ENCODE measurements at regions not wholly inside any gene's neighbourhood (a gene's known extent, or its start where the extent isn't known, plus 50 kb on each side); places are given as distances from the start of the nearest gene placed in this dataset.

DNA sequence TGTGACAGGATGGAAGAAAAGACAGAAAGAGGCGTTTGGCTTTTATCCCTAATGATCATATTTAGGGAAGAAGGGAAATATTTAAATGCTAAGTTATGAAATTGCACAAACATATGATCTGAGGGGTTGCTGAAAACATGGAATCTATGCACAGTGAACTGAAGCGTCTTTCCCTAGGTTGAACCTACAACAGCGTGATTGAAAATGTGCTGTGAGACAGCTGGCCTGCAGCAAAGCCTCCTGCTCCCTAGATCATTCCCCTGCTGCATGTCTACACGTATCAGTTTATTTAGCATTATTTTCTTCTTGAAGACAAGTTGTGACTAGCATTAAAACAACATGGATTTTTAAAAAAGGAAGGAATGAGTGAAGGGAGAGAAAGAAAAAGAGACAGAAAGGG lies 272.5 kb upstream of the TRAM1L1 start:
- H3K36me3 Mint-ChIP-seq: no peaks in the 10 kb centered on the region
- no peak overlapping the region for H3K4me3 Mint-ChIP-seq
- DNase-seq (ENCODE audit: low spot score): no peak
- H3K4me1 Mint-ChIP-seq (ENCODE audit: low read depth in 2 of 2): no peaks in the 10 kb centered on the region
- no peaks in the 10 kb centered on the region for H3K9me3 Mint-ChIP-seq
- no peak for ATAC-seq
- no peaks in the 10 kb centered on the region for H3K27me3 Mint-ChIP-seq
- no peak overlapping the region for H3K27ac Mint-ChIP-seq

DNA sequence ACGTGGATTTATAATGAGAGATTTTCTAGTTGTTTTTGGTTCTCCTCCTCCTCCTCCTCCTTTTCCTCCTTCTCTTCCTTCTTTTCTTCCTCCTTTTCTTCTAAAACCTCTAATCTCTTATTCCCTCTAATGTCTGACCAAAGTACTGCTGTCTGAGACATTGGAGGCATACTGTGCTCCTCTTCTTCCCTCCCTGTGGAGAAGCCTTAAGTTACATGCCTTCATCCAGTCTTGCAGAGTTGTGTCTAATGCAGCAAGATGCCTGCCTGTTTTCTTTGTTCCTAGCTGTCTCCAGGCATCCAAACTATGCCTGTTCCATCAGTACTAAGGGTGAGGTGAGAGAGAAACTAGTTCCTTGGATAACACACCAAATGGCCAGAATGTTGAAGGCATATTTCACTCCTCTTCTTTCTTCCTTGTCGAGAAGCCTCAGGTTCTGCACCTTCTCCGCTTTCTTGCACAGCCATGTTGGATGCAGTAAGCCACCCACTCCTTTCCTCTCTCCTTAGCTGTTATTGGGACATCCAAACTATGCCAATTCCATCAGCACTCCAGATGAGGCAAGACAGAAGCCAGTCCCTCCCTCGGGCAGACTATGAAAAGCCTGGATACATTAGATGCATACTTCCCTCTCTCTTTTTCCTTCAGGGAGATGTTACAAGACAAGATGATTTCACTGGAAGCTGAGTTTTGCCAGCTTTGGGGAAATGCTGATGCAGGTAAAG lies 285.7 kb upstream of the TRAM1L1 start:
- peaks cover 6% of the 10 kb centered on the region for H3K9me3 Mint-ChIP-seq

DNA sequence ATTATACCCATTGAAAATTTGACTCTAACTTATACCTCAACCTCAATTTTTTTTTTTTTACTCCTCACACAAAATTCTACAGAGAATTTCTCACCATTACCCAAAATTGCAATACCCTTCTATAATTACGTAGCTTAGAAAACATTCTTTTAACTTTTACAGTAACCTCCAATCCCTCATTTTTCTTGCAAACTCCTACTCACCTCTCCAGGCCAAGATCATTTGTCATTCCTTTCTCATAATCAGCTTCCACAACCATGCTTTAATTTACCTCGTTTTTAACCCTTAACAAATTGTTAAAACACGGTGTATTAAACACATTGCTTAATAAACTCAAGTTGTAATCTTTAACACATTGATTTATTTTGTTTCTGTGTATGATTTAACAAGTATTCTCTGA lies 289.7 kb upstream of the TRAM1L1 start:
- Mint-ChIP-seq H3K4me3 (no peak overlapping the region), H3K27me3 (no peaks in the 10 kb centered on the region), H3K36me3 (no peaks in the 10 kb centered on the region), H3K9me3 (peaks cover 9% of the 10 kb centered on the region), H3K27ac (no peak overlapping the region), H3K4me1 (ENCODE audit: low read depth in 2 of 2) (no peaks in the 10 kb centered on the region)
- ATAC-seq: no peak
- DNase-seq (ENCODE audit: low spot score): no peak

More for the DNA sequence above, 285.7 kb upstream of the TRAM1L1 start:
- DNase-seq (ENCODE audit: low spot score) (no peak), ATAC-seq (no peak)
- no peaks in the 10 kb centered on the region for H3K36me3 Mint-ChIP-seq
- H3K27me3 Mint-ChIP-seq: no peaks in the 10 kb centered on the region
- H3K27ac Mint-ChIP-seq: no peak overlapping the region
- no peaks in the 10 kb centered on the region for H3K4me1 Mint-ChIP-seq (ENCODE audit: low read depth in 2 of 2)
- H3K4me3 Mint-ChIP-seq: no peak overlapping the region

DNA sequence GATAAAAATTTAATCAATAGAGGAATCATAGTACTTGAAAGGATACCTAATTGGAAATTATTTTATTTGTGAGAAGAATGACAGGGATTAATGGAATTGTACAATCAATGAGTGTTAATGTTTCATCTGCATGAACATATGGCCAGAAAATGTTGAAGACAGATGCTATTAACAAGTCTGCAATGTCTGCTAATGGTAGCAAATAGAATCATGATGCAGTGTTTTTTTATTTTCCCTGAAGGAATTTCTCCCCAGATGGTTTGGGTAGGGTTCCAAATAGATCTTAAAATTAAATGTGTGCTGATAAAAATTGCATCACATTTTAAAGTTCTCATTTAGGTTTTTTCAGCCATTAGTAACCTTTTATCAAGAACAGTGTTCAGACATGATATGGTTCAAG lies 291.3 kb upstream of the TRAM1L1 start:
- Mint-ChIP-seq H3K9me3 (peaks cover 5% of the 10 kb centered on the region), H3K4me1 (ENCODE audit: low read depth in 2 of 2) (no peaks in the 10 kb centered on the region), H3K36me3 (no peaks in the 10 kb centered on the region), H3K27ac (no peak overlapping the region), H3K27me3 (no peaks in the 10 kb centered on the region), H3K4me3 (no peak overlapping the region)
- ATAC-seq (no peak), DNase-seq (ENCODE audit: low spot score) (no peak)

DNA sequence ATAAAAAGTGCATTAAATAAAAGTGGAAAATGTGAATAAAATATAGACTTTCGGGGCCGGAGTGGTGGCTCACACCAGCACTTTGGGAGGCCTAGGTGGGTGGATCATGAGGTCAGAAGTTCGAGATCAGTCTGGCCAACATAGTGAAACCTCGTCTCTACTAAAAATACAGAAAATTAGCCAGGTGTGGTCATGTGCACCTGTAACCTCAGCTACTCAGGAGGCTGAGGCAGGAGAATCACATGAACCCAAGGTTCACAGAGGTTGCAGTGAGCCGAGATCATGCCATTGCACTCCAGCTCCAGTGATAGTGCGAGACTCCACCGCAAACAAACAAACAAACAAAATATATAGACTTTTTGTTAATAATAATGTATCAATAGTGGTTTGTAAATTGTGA lies 293.6 kb upstream of the TRAM1L1 start:
- Mint-ChIP-seq H3K27me3 (no peaks in the 10 kb centered on the region), H3K36me3 (no peaks in the 10 kb centered on the region), H3K27ac (no peak overlapping the region), H3K4me3 (no peak overlapping the region), H3K9me3 (peaks cover 5% of the 10 kb centered on the region), H3K4me1 (ENCODE audit: low read depth in 2 of 2) (no peaks in the 10 kb centered on the region)
- DNase-seq (ENCODE audit: low spot score) (no peak), ATAC-seq (no peak)

DNA sequence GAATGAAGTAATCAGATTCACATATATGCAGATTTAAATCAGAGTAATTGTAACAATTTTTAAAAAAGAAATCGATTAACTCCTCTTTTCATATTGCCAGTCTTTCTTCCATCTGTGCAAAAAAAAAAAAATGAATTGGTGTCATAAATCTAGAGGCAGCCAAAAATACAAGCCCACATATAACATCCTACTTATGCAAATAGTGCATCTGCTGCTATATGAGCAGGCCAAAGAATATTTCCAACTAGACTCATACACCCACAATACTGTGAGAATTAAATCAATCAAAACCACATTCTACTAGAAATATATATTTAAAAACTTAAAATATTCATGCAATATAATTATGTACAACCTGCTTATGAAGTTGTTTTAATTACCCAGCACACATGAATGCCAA lies 298.1 kb upstream of the TRAM1L1 start:
- H3K27me3 Mint-ChIP-seq: no peaks in the 10 kb centered on the region
- no peak for ATAC-seq
- H3K36me3 Mint-ChIP-seq: no peaks in the 10 kb centered on the region
- H3K4me3 Mint-ChIP-seq: no peak overlapping the region
- H3K4me1 Mint-ChIP-seq (ENCODE audit: low read depth in 2 of 2): no peaks in the 10 kb centered on the region
- no peak for DNase-seq (ENCODE audit: low spot score)
- H3K27ac Mint-ChIP-seq: no peak overlapping the region
- H3K9me3 Mint-ChIP-seq: peaks cover 13% of the 10 kb centered on the region

DNA sequence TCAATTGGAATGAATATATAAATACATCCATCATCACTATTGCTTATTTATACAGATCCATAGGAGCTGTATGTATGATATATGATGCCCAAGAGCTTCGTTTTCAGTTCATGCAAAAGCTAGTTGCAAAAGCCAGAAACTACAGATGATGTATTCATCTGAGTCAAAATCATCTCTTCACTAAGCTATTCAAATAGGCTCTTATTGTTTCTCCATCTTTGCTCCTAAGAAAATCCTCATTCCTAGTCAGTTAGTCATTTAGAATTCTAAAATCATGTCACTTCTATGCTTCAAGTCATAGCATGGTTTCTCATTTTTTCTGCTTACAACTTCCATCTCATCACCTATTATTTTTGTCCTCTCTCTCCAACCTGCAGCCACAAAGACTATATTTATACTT lies 300.1 kb upstream of the TRAM1L1 start:
- H3K27ac Mint-ChIP-seq: no peak overlapping the region
- H3K4me1 Mint-ChIP-seq (ENCODE audit: low read depth in 2 of 2): no peaks in the 10 kb centered on the region
- H3K27me3 Mint-ChIP-seq: no peaks in the 10 kb centered on the region
- DNase-seq (ENCODE audit: low spot score): no peak
- H3K36me3 Mint-ChIP-seq: no peaks in the 10 kb centered on the region
- H3K9me3 Mint-ChIP-seq: peaks cover 13% of the 10 kb centered on the region
- ATAC-seq: no peak
- H3K4me3 Mint-ChIP-seq: no peak overlapping the region

DNA sequence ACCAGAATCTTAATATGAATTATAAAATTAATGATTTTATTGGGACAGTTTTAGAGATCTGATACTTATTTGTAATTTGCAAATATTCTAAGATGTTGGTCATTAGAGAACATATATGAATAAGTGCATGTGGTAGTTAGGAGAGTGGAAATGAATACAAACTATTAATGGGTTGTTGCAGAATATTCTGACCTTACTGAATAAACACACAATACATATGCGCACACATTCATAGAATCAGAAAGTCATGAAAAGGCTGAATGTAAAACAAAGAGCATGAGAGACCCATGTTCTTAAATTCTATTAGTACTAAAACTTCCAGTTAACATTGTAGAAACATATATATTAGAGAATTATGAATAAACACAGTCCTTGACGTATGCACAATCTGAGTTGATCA lies 301.7 kb upstream of the TRAM1L1 start:
- no peak overlapping the region for H3K27ac Mint-ChIP-seq
- no peaks in the 10 kb centered on the region for H3K27me3 Mint-ChIP-seq
- no peaks in the 10 kb centered on the region for H3K36me3 Mint-ChIP-seq
- no peak overlapping the region for H3K4me3 Mint-ChIP-seq
- H3K9me3 Mint-ChIP-seq: peaks cover 13% of the 10 kb centered on the region
- DNase-seq (ENCODE audit: low spot score) (no peak), ATAC-seq (no peak)
- H3K4me1 Mint-ChIP-seq (ENCODE audit: low read depth in 2 of 2): no peaks in the 10 kb centered on the region

DNA sequence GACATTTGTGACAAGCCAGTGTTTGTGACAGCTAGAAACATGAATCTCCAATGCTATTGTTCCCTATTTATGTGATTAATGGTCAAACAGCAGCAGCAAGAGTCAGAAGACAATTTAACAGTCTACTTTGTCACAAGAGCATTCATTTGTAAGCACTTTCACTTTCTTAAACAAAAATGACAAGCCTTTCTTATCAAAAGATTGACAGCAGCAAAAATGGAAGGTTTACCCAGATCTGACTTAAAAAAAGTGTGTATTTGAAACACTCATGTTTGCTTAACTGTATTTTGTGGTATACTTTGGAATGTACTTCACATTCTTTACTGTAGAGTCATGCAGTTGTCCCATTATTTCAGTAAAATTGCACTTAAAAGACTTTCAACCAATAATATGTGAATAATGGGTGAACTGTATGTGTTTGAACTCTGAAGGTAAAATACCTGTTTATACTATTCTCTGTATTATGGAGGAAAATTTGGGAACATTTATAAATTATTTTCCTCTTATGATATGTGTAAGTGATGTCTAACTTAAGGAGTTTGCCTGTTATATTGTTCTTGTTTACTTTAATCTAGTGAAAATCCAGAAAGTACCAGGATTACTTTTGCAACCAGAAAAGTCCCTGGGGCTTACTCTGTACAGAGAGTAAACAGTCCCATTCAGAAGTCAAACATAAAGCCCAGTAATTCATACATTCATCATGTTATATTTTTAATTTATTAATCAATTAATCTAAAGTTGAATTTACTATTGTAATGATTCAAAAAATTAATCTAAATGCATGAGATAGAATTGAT lies 314.9 kb upstream of the TRAM1L1 start:
- H3K36me3 Mint-ChIP-seq: no peaks in the 10 kb centered on the region
- H3K4me3 Mint-ChIP-seq: no peak overlapping the region
- DNase-seq (ENCODE audit: low spot score): no peak
- H3K4me1 Mint-ChIP-seq (ENCODE audit: low read depth in 2 of 2): no peaks in the 10 kb centered on the region
- H3K27ac Mint-ChIP-seq: no peak overlapping the region
- peaks cover 8% of the 10 kb centered on the region for H3K9me3 Mint-ChIP-seq
- no peaks in the 10 kb centered on the region for H3K27me3 Mint-ChIP-seq
- ATAC-seq: no peak

DNA sequence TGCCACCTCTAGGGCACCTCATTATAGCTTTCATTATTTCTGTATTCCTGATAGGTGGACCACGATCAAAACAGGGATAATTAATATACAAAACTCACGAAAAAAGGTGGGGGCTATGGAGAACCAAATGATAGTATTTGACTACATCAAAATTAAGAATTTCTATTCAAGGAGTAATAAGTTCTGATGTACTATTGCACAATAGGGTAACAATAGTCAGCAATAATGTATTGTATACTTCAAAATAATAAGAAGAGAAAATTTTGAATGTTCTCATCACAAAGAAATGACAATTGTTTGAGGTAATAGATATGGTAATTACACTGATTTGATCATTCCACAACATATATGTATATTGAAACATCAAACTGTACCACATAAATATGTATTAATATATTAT lies 327.3 kb upstream of the TRAM1L1 start:
- H3K27ac Mint-ChIP-seq: no peak overlapping the region
- DNase-seq (ENCODE audit: low spot score) (no peak), ATAC-seq (no peak)
- H3K27me3 Mint-ChIP-seq: no peaks in the 10 kb centered on the region
- no peaks in the 10 kb centered on the region for H3K4me1 Mint-ChIP-seq (ENCODE audit: low read depth in 2 of 2)
- no peaks in the 10 kb centered on the region for H3K9me3 Mint-ChIP-seq
- H3K36me3 Mint-ChIP-seq: peaks cover 5% of the 10 kb centered on the region
- no peak overlapping the region for H3K4me3 Mint-ChIP-seq

DNA sequence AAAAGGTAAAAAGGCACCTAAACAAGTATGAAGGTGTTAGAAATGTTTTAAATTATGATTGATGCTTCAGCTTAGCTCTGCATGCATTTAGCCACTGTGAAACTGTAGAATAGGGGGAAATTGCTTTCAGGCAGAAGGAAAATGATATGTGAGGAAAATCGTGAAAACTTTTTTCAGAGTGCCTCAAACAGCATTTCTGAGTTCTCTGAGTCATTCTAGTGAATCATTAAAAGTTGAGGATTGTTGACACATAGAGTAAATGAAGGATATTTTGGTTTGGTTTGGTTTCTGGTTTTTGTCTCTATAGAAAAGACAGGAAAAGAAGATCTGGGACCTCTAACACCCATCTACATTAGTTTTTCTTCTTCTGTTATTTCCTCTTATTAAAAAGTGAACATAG lies 332.5 kb upstream of the TRAM1L1 start:
- Mint-ChIP-seq H3K36me3 (peaks cover 5% of the 10 kb centered on the region), H3K9me3 (peaks cover 2% of the 10 kb centered on the region), H3K27ac (no peak overlapping the region), H3K27me3 (no peaks in the 10 kb centered on the region), H3K4me1 (ENCODE audit: low read depth in 2 of 2) (no peaks in the 10 kb centered on the region), H3K4me3 (no peak overlapping the region)
- ATAC-seq: no peak
- DNase-seq (ENCODE audit: low spot score): no peak

DNA sequence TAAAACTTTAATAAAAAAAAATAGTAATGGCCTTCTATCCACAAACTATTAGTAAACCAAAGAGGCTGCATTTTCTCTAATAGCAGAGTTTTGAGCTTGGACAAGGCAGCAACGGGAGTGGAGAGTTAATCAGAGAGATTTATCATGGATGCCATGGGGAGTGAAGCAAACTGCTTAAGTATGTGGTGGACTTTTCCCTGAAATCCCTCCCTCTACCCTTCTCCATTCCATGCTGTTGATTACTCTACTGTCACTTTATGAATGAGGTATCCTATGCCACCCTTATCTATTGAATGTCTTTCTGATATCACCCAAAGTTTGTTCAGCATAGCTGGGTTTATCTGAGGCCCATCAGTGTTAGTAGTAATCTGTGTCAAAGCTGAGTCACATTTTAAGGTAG lies 335.6 kb upstream of the TRAM1L1 start:
- Mint-ChIP-seq H3K9me3 (peaks cover 8% of the 10 kb centered on the region), H3K27ac (no peak overlapping the region), H3K27me3 (no peaks in the 10 kb centered on the region), H3K4me3 (no peak overlapping the region), H3K4me1 (ENCODE audit: low read depth in 2 of 2) (no peaks in the 10 kb centered on the region), H3K36me3 (peaks cover 5% of the 10 kb centered on the region)
- no peak for DNase-seq (ENCODE audit: low spot score)
- ATAC-seq: no peak

DNA sequence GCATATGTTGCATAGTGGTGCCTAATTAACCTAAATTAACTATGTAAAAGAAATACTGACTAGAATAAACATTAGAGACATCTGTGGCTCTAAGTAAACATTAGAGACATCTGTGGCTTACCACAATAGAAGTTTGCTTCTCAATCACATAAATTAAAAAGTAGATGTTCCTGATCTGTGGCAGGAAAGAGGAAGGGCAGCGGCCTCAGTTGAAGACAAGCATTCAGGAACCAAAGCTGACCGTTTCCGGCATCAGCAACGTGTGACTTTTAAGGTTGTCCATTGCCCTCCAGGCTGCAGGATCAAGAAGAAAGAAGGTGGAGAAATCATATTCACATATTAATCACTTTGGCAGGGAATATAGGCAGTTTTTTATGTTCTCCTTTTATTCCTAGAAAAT lies 336.3 kb upstream of the TRAM1L1 start:
- Mint-ChIP-seq H3K4me1 (ENCODE audit: low read depth in 2 of 2) (no peaks in the 10 kb centered on the region), H3K9me3 (peaks cover 13% of the 10 kb centered on the region), H3K27ac (no peak overlapping the region), H3K27me3 (no peaks in the 10 kb centered on the region), H3K4me3 (no peak overlapping the region), H3K36me3 (peaks cover 2% of the 10 kb centered on the region)
- no peak for ATAC-seq
- DNase-seq (ENCODE audit: low spot score): no peak

DNA sequence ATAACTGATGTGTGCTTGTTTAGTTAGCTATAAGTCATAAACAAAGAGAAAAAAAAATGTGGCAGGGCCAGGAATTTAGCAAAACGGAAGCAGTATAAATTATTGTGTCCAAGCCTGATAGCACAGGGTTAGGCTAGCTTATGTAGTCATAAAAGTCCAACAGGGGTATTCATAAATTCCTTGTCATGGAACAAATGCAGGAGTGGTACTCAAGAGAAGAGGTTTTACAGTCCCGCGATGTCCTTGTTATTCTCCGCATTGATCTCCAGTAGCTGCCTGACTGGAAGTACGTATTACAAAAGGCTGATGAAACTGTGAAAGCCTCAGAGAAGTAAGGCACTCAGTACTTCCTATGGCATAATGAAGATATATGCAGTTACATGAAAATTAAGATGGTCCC lies 336.9 kb upstream of the TRAM1L1 start:
- Mint-ChIP-seq H3K27me3 (no peaks in the 10 kb centered on the region), H3K4me3 (no peak overlapping the region), H3K27ac (no peak overlapping the region), H3K36me3 (no peaks in the 10 kb centered on the region), H3K9me3 (peaks cover 14% of the 10 kb centered on the region), H3K4me1 (ENCODE audit: low read depth in 2 of 2) (no peaks in the 10 kb centered on the region)
- DNase-seq (ENCODE audit: low spot score): no peak
- no peak for ATAC-seq

All from natural killer cell treated with Interleukin-12 subunit alpha and Interleukin-12 subunit beta and Interleukin-15 and Interleukin-18, amount 100 ng/mL, for 72 hours (primary cell).